Fibroblast of lung (primary cell): ENCODE measurements at regions not wholly inside any gene's neighbourhood (a gene's known extent, or its start where the extent isn't known, plus 50 kb on each side); places are given as distances from the start of the nearest gene placed in this dataset.
A peak's percentile ranks its signal among the peaks of the same experiment; 100 is the strongest.

Source experiments
- DNase-seq, 2 donors: peaks; one replicate each; pipeline versions ENCODE4 v3.0.0 to v3.0.0-alpha.2; 2010; ENCODE audit warnings: low read depth in 2 of 2
- H2AFZ ChIP-seq: 2 replicates; pipeline ENCODE4 v1.5.1; 2012; ENCODE audit warnings: low read length, control low read depth, inconsistent platforms
- H3K27ac ChIP-seq: 2 replicates; pipeline ENCODE4 v1.5.1; 2011; ENCODE audit warnings: low read length, control low read depth; ENCODE audit not compliant: insufficient read depth
- H3K27me3 ChIP-seq: 2 replicates; pipeline ENCODE4 v1.5.1; 2011; ENCODE audit warnings: mild to moderate bottlenecking, low read length; ENCODE audit not compliant: control insufficient read depth, insufficient read depth
- H3K36me3 ChIP-seq: 2 replicates; pipeline ENCODE4 v1.5.1; 2011; ENCODE audit warnings: low read length; ENCODE audit not compliant: control insufficient read depth, insufficient read depth
- H3K4me1 ChIP-seq: 2 replicates; pipeline ENCODE4 v1.5.1; 2011; ENCODE audit warnings: low read length; ENCODE audit not compliant: control insufficient read depth, insufficient read depth; ENCODE audit errors: extremely low read depth
- H3K4me2 ChIP-seq: 2 replicates; pipeline ENCODE4 v1.5.1; 2011; ENCODE audit warnings: low read length, control low read depth; ENCODE audit not compliant: insufficient read depth; ENCODE audit errors: extremely low read depth
- H3K4me3 ChIP-seq, 4 experiments: fragments of 200-600 bp in 1 of 4; sonication (generic) in 1 of 4; replicated peaks in 1 of 4; 2 replicates each; pipeline ENCODE4 v1.5.1; 2011 to 2016; ENCODE audit warnings: low read length in 4 of 4, low read depth in 3 of 4, mild to moderate bottlenecking in 3 of 4, control low read depth in 2 of 4, inconsistent platforms in 1 of 4, mixed read lengths in 1 of 4; ENCODE audit not compliant: insufficient read depth in 1 of 4; ENCODE audit errors: control extremely low read depth in 1 of 4
- H3K79me2 ChIP-seq: 2 replicates; pipeline ENCODE4 v1.5.1; 2012; ENCODE audit warnings: mild to moderate bottlenecking, low read length, inconsistent platforms; ENCODE audit not compliant: control insufficient read depth, insufficient read depth
- H3K9ac ChIP-seq: 2 replicates; pipeline ENCODE4 v1.5.1; 2011; ENCODE audit warnings: mild to moderate bottlenecking, low read length, control low read depth; ENCODE audit not compliant: insufficient read depth
- H3K9me3 ChIP-seq: 2 replicates; pipeline ENCODE4 v1.5.1; 2012; ENCODE audit warnings: low read depth, low read length; ENCODE audit not compliant: control insufficient read depth, insufficient read depth
- H4K20me1 ChIP-seq: 2 replicates; pipeline ENCODE4 v1.5.1; 2011; ENCODE audit warnings: low read length; ENCODE audit not compliant: control insufficient read depth, insufficient read depth; ENCODE audit errors: extremely low read depth
- CTCF ChIP-seq, 2 donors: IDR thresholded peaks in 1 of 2; conservative IDR thresholded peaks in 1 of 2; 1 replicate in 1 of 2; 2 replicates in 1 of 2; pipeline ENCODE4 v1.5.1; 2011 to 2012; ENCODE audit warnings: low read length in 2 of 2, control low read depth in 1 of 2, inconsistent platforms in 1 of 2, low read depth in 1 of 2, mild to moderate bottlenecking in 1 of 2
- EZH2 ChIP-seq: IDR thresholded peaks from 2 replicates; pipeline ENCODE4 v1.5.1; 2012; ENCODE audit warnings: low read length, control low read depth, mild to moderate bottlenecking; ENCODE audit errors: missing control alignments

- Histone ChIP-seq H2AFZ (no peak overlapping the region), H3K4me2 (no peak overlapping the region), H3K9me3 (no peaks in the 10 kb centered on the region), H3K27ac (no peak overlapping the region), H3K27me3 (no peaks in the 10 kb centered on the region), H4K20me1 (no peaks in the 10 kb centered on the region), H3K36me3 (no peaks in the 10 kb centered on the region), H3K4me3 (no peak overlapping the region), H3K4me1 (no peaks in the 10 kb centered on the region), H3K9ac (no peak overlapping the region), H3K79me2 (no peaks in the 10 kb centered on the region)
- no peak for DNase-seq
- TF ChIP-seq CTCF (conservative IDR thresholded peaks at IDR 0.05 in 1 of 2, IDR thresholded peaks at IDR 0.05 in 1 of 2; ENCODE audit: low read depth in 1 of 2, low read length in 2 of 2) (no peak), EZH2 (no peak)
Measured at GRCh38 chr5:101605700-101606099, 690.4 kb downstream of the SLCO4C1 start.

GRCh38 chr5:101600614-101601013 is 695.5 kb downstream of the SLCO4C1 start:
- Histone ChIP-seq H3K27ac (no peak overlapping the region), H3K9me3 (no peaks in the 10 kb centered on the region), H4K20me1 (no peaks in the 10 kb centered on the region), H2AFZ (no peak overlapping the region), H3K4me1 (no peaks in the 10 kb centered on the region), H3K9ac (no peak overlapping the region), H3K36me3 (no peaks in the 10 kb centered on the region), H3K79me2 (no peaks in the 10 kb centered on the region), H3K27me3 (no peaks in the 10 kb centered on the region), H3K4me3 (no peak overlapping the region), H3K4me2 (no peak overlapping the region)
- no peak for DNase-seq
- TF ChIP-seq EZH2 (no peak), CTCF (conservative IDR thresholded peaks at IDR 0.05 in 1 of 2, IDR thresholded peaks at IDR 0.05 in 1 of 2; ENCODE audit: low read depth in 1 of 2, low read length in 2 of 2) (no peak)

GRCh38 chr5:101590384-101590783 is 687.3 kb upstream of the ST8SIA4 start:
- Histone ChIP-seq H3K27me3 (no peaks in the 10 kb centered on the region), H4K20me1 (no peaks in the 10 kb centered on the region), H3K4me3 (no peak overlapping the region), H3K79me2 (no peaks in the 10 kb centered on the region), H3K4me1 (no peaks in the 10 kb centered on the region), H3K9ac (no peak overlapping the region), H3K4me2 (no peak overlapping the region), H2AFZ (no peak overlapping the region), H3K27ac (no peak overlapping the region), H3K36me3 (no peaks in the 10 kb centered on the region), H3K9me3 (no peaks in the 10 kb centered on the region)
- TF ChIP-seq EZH2 = no peak
- peak in 1 of 2 donors; percentile 31 for TF ChIP-seq CTCF (conservative IDR thresholded peaks at IDR 0.05 in 1 of 2, IDR thresholded peaks at IDR 0.05 in 1 of 2; ENCODE audit: low read depth in 1 of 2, low read length in 2 of 2)
- DNase-seq = peak in 1 of 2 donors; percentile 3
